GM12801 (cell line): ENCODE measurements at regions not wholly inside any gene's neighbourhood (a gene's known extent, or its start where the extent isn't known, plus 50 kb on each side); places are given as distances from the start of the nearest gene placed in this dataset.

Experiments
- TF ChIP-seq, protein P1 (sequence below): IDR thresholded peaks from one replicate; pipeline ENCODE4 v1.5.1; 2011; ENCODE audit warnings: control low read depth; ENCODE audit not compliant: insufficient read length; ENCODE audit errors: extremely low read depth

DNA sequence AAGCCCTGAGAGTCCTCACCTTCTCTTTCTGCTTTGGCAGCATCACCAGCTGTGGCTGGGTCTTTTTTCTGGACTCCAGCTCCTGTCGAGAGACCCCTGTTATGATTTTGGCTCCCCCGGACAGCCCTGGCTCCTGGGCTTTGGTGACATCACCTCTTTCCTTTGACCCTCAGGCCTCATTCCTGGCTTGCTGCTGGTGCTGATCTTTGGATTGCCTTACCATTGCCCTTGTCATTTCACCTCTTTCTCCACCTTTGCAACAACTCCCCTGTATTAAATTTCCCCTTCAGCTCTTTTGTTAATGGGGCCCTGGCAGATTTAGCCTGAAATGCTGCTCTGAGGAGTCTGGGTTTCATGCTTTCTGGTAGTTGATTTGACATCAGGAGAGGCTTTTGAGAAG lies 322.8 kb downstream of the ZSWIM6 start:
- TF ChIP-seq, protein P1, sequence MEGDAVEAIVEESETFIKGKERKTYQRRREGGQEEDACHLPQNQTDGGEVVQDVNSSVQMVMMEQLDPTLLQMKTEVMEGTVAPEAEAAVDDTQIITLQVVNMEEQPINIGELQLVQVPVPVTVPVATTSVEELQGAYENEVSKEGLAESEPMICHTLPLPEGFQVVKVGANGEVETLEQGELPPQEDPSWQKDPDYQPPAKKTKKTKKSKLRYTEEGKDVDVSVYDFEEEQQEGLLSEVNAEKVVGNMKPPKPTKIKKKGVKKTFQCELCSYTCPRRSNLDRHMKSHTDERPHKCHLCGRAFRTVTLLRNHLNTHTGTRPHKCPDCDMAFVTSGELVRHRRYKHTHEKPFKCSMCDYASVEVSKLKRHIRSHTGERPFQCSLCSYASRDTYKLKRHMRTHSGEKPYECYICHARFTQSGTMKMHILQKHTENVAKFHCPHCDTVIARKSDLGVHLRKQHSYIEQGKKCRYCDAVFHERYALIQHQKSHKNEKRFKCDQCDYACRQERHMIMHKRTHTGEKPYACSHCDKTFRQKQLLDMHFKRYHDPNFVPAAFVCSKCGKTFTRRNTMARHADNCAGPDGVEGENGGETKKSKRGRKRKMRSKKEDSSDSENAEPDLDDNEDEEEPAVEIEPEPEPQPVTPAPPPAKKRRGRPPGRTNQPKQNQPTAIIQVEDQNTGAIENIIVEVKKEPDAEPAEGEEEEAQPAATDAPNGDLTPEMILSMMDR: no peak

DNA sequence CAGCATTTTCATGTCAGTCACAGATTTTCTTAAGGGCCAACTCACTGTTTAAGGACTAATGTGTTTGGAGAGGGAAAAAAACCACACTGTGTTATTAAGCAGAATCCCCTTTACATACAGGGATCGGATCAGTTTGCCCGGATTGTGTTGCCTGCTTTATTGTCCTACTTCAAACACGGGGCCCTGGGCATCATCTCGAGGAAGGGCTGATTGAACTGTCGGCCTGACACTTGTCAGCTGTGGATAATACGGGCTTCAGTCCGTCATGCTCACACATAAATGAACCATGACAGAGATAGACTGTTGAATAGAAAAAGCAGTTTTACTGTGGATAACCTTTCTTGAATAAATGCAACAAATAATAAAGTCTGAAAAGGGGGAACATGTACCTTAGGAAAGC lies 325.0 kb downstream of the ZSWIM6 start:
- TF ChIP-seq, protein P1: no peak

DNA sequence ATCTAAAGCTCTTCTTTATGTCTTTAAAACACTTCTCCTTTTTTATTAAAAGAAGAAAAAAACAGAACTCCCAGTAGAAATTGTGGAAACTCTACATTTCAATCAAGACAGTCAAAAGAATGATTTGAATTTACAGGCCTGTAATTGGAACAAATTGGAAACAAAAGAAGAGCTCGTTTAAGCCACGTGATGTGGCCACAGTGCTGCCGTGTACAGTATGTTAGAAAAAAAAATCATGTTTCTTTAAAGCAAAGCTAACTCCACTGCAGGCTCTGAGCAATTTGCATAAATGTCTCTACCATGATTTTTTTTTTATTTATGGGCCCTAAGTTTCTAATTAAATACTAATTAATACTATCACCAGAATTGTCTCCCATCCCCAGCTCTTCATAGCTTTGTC lies 325.6 kb downstream of the ZSWIM6 start:
- TF ChIP-seq, protein P1: no peak

DNA sequence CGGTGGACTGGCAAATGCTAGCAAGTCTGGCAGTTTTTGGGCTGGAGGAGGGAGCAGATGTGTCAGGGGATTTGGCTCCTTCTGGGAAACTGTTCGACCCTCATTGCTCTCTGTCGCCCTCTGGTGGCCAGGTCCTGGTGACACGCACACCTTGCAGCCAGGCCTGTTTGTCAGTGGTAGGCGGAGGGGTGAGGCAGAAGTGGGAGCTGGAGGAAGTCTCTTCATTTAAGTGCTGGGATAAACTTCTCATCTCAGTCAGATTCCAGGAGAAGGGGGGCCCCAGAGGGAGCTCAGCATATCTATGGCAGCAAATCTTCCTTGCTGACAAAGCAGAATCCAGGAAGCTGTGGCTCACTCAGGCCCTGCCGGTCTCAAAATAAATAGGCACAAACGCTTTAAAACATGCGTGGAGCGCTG lies 326.5 kb downstream of the ZSWIM6 start:
- TF ChIP-seq, protein P1: peak; percentile 69

DNA sequence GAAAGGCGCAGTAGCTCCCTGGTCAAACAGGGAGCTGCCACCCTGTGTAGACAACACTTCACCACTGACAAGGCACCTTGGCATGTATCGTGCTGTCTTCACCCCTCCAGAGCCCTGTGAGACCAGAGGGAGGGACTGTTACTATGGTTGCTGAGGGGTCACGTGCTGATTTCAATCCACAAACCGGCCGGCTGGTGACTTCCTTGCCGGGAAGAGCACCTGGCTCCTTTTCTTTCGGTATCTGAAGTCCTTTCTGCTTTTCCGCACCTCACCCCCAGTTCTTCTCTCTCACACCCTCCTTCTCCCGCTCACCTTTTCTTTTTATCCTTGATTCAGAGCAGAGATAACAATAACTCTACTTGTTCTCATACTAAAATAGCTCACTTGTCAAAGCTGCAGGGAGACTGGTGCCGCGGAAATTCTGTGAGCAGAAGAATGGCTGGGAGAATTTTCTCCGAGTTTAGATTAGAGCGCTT lies 327.2 kb downstream of the ZSWIM6 start:
- TF ChIP-seq, protein P1: no peak

DNA sequence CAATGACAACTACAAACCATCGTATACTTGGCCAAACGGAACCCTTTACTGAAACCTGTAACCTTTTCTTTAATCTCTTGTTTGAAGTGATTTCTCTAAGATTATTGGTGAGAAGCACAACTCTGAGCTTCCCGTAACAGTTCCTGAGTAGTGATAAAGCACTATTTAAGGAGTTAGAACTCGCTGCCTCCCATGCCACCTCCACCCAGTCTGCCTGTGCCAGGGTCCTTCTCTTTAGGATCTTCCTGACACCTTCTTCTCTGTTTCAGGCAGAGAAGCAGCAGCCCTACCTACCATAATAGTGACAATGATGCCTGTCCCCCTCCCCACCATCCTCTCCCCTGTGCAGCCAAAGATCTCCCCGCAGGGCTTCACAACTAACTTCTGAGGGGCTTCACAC lies 330.6 kb downstream of the ZSWIM6 start:
- TF ChIP-seq, protein P1: no peak

DNA sequence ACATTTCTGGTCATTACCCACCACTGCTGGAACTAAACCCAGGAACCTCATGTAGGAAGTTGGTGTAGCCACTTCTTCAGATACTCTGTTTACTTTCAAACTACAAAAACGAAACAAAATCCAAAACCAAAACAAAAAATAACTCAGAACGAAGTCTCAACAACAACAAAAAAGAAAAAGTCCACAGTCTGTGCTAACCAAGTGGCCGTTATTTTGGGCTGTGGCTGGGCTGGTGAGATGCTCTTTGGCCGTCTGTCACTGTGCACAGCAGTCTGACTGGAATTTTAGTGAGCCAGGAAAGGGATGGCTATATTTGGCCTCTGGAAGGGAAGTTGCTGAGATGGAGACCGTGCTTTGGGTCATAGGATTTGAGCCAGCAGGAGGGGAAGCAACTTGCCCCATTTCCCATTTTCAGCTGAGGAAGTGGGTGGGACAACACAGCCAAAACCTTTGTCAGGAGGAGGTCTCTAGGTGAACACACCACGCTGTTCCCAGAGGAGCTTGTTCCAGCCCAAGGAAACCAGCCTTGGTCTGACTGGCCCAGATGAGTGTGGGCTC lies 334.1 kb downstream of the ZSWIM6 start:
- TF ChIP-seq, protein P1: no peak
